GM19438 (cell line): ENCODE measurements at regions not wholly inside any gene's neighbourhood (a gene's known extent, or its start where the extent isn't known, plus 50 kb on each side); places are given as distances from the start of the nearest gene placed in this dataset.

Source experiments
- ATAC-seq: cut with Tn5 transposase; IDR thresholded peaks from one replicate; pipeline ENCODE4 v1.9.1; 2021; ENCODE audit warnings: low read depth; ENCODE audit not compliant: unreplicated experiment

DNA sequence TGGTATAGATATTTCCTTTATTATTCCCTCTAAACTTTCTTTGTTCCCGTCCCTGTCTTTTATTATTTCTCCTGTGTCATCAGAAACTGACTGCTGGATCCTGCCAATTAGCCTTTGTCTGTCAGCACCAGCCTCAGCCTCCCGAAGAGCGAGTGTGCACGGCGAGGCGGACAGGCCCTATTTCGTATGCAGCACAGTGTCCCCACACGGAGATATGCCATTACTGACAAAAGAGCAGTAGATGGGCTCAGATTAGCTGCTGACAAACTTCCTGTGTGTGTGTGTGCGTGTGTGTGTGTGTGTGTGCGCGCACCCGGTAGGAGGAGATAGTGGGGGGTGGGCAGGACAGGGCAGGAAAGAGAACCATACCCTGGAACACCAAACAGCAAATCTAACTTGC is 99.5 kb upstream of the ZFP64 start:
- ATAC-seq: no peak

DNA sequence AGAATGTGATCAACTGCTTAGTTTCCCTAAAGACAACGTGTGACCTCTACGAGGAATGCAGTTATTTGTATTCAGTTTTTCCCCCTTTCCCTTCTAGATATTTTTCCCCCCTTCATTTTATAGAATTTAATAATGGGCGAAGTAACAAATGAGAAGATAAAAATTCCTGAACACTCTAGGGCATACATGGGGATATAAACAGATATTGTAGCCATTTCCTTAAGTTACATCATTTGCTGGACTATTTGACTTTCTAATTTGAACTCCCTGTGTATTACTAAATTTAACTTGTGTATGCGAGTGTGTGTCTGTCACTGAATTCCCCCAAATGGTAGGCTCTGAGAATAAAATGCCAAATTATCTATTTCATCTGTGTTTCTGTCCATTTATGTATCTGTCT is 99.0 kb upstream of the ZFP64 start:
- ATAC-seq: no peak

DNA sequence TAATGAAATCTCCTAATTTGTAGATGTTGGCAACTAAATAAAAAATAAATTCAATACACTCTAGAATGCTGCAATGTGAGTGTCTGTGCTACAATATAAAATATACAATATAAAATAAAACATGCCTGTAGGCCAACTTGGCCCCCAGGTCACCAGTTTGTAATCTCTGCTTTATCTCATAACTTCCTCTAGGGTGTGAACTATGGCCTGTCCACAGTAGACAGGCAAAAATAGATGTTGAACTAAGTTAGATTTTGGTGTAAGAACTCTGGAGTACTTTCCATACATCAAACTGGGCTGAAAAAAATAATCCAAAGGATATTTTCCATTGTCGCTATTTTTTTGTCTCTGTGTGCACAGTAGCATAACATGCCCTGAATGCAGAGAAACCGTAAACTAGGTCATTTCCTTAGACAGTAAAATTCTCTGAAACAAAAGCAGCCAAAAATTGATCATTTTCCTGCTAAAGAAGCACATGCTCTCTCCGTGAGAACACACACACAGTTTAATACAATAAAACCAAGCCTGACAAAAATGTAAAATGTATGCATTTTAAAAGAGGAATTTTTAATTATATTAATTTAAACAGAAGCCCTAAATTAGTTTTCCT is 98.5 kb upstream of the ZFP64 start:
- no peak for ATAC-seq

DNA sequence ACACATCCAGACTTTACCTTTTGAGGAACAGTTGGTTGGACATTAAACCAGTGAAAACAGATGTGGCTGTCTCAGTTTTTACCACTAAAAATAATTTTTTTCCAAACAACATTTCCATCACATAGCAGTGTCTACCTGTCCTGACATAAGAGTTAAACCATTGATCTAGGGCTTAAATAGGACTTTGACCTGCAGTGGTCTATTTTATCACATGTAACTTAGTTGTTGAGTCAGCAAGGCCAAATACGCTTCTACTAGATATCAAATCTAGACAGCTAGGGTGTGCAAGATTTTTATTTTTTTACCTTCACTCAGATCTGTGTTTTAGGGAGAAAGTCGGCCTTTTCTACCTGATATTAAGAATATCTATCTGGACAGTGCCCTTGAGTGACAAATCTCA is 88.8 kb upstream of the ZFP64 start:
- ATAC-seq: no peak

DNA sequence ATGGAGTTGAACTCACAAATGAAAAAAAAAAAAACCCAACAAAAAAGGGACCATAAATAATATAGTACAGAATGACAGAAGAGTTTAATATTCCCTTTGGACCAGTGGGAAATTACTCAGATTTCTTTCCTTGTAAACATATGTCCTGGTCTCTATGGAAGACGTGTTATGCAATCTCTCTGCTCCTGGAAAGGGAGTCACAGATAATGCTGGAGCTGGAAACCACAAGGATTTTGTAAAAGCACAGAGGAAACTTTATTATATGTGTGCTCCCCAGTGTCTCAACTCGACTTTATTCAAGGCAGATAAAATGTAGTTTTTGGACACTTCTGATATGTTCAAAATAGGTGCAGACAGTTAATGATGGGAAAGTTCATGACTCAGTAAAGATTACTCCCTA is 88.1 kb upstream of the ZFP64 start:
- no peak for ATAC-seq

DNA sequence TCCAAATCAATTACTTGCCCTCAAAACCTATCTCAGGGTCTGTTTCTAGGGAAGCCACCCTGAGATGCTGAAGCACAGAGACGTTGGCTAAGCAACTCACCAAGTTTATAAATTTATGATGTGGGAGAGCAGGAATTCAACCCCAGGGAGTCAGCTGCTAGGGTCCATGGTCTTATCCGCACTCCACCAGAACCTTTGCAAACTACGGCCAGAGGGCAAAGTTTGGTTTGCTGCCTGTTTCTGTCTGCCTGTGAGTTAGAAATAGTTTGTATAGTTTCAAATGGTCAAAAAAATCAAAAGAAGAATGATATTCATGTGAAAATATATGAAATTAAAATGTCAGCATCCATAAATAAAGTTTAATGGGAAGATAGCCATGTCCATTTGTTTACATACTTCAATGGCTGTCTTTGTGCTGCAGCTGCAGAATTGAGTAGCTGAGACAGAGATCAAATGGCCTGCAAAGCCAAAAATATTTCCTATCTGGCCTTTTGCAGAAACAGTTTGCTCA is 83.7 kb upstream of the ZFP64 start:
- no peak for ATAC-seq

DNA sequence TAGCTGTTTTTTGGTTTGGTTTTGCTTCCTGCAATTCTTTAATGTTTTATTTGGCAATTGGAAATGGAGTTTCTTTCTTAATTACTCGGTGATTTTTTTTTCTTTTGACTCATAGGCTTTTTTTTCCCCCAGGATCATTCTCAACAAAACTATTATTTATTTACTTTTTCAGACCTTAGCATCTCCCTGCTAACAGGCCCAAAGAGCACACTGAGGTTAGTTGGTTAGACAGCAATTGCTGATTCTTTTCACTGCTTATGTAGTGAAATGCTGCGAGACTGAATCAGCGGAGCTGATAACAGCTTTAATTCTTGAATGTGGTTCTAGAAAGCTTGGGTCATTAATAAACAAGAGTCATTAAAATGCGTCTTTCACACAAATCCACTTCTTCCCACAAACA is 79.1 kb upstream of the ZFP64 start:
- no peak for ATAC-seq

DNA sequence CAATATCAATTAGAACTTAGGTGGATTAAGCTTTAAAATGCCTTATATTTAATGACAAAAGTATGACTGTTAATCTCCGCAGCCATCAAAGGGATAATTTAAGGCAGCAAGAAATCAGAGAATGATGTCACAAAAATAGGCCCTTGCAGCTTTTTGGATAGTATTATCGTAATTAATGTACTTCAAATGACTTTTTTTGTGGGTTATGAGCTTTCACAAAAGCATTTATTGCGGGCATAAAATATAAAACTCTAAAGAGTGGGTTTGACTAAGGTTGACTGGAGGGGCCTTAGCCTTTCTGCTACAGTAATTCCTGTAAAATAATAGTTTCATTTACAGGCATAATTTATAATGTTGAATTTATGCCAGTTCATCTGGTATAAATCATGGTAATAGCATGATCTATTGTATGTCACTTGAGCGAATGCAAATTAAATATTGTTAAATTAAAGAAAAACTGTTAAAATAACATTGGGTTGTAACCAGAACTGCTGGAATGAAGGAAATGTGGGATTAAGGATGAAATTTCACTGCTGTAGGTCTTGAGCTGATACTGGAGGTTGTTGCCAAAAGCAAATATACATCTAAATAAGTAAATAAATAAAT is 78.5 kb upstream of the ZFP64 start:
- ATAC-seq: no peak

DNA sequence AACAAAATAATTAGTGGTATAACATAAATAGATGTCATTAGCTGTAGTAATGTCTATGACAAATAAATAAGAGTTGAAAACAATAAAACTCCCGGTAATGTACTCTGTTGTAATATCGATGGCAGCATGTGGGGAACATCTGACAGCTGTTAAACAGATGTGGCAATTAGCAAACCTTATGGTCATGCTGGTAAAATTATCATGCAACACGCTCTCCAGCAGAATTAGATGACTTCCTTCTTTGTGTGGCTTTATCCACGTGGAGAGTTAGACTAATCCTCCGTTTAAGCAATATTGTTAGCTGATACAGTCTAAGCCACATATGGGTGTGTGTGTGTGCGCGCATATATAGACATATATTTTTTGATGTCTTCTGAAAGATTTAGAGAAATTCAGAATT is 77.7 kb upstream of the ZFP64 start:
- no peak for ATAC-seq

DNA sequence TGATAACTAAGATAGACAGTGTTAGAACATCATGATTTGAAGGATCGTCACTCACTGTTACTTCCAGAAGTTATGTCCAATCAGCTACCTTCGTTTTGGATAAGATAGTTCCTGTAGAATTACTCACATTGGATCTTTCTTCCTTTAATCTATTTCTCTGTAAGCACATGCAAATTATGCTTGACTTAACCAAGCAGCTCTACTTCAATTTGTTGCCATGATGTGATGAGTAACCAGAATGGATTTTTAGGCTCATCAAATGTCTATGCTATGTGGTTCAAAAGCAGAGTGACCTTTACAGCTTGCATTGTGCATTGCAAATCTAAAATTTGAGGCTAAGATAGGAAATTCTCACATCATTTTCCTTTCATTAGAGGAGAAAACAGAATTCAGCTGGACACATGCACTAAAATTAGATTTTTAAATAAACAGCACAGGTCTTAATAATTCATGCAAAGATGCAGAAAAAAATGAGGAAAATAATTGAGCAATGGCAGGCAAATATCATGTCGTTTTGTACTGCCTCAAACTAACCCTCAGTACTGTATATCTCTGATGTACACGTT is 76.7 kb upstream of the ZFP64 start:
- no peak for ATAC-seq

DNA sequence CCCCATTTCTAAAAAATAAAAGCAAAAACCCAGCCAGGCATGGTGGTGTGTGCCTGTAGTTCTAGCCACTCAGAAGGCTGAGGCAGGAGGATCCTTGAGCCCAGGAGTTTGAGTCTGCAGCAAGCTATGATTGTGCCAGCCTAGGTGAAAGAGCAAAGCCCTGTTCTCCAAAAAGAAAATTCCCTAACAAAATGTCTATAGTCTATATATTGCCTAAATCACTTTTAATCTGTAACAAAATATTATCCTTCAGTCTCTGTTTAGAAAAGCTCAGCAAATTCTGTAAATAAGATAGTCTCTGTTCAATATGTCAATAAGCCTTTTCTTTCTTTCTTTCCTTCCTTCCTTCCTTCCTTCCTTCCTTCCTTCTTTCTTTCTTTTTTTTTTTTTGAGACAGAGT is 75.8 kb upstream of the ZFP64 start:
- ATAC-seq: no peak

DNA sequence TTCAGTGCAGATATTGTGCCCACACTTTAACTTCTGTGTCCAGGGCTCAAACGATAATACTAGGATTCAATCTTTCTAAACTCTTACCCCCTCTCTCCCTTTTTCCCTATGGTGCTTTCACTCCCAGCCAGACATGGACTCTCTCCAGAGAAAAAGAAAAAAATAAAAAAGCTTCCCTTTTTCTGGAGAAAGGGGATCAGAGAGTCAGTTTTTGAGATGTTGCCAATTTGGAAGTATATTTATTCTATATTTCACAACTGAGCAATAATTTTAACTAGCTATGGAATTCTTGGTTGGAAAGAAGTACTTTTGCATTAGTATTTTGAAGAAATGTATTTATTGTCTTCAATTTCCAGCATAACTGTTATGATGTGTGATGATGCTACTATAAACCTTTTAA is 72.2 kb upstream of the ZFP64 start:
- no peak for ATAC-seq

DNA sequence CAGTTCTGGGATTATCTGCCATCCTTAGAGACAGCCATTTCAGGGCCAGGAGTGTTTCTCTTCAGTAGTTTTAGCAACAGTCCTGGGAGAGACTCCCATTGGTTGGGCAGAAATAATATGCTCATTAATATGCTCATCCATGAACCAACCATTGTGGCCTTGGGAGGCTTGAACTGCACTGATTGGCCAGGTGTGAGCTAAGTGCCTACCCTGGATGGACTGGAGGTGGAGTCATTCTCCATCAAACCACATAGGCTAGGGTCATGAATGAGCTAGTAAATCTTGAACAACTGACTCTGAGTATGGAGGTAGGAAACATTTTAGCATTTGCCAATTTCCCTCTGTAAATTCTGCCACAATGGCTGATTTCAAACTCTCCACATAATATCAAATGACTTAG is 70.2 kb upstream of the ZFP64 start:
- no peak for ATAC-seq

DNA sequence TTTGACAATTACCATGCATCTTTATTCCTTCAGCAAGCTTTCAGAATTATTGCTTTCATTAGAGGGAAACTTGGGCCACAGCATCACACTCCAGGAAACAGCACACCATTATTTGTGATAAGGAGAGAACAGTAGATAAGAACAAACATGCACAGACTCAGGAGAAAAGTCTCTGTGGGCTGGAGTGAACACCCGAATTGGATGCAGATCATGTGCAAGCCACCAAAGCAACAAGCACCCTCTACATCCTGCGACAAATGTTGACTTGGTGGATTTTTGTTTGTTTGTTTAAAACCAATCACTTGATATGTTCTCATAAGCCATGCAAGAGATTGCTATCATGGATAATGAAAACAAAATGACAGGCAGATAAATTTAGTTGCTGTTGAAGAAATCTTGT is 67.7 kb upstream of the ZFP64 start:
- no peak for ATAC-seq

DNA sequence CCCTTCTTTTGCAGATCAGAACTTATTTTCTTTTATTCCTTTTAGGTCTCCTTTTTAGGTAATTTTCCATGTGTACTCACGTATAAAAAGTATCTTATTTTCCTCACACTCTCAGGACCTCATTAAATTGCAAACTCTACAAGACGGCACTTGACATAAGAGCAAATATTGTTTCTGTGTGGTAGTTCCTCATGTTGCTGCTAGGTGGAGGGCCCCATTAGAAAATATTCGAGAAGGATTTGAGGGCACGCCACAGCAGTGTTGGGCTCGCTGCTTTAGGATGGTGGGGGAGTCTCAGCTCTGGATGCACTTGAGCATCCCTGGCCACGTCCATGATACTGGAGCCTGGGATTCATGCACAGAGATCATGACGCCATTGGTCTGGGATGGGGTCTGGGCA is 64.9 kb upstream of the ZFP64 start:
- no peak for ATAC-seq

DNA sequence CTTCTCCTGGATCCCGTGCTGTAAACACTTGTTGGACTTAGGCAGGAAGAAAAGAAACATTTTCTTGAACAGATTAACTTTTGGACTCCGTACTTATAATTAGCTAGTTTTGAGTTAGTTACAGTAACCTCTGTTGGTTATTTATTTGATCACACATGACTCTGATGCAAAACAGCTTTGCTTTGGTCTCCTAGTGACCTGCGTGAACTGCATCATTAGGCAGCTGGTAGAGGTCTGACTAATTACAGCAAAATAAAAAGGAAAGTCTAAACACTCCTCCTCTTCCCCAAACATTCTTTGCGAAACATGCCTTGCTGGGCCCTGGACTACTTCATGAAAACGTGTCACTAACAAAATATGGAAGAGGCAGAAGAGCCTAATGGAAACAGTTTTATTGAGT is 61.1 kb upstream of the ZFP64 start:
- ATAC-seq: no peak

DNA sequence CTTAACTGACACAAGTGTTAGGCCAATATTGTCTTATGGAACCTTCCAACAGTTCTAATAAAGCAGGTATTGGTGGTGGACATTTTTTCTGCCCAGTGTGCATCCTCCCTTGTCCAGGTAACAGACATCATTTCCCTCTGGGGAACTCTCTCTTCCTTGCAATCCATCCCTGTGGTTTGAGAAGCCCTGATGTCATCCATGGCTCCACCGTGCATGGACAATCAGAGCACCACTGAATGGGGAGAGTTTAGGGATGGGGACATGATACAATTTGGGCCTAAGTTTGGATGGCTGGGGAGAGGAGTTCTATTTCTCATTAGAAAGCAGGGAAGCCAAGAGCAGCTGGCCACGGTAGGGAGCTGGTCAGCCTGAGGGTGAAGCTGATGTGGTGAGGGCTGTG is 60.2 kb upstream of the ZFP64 start:
- ATAC-seq: no peak

DNA sequence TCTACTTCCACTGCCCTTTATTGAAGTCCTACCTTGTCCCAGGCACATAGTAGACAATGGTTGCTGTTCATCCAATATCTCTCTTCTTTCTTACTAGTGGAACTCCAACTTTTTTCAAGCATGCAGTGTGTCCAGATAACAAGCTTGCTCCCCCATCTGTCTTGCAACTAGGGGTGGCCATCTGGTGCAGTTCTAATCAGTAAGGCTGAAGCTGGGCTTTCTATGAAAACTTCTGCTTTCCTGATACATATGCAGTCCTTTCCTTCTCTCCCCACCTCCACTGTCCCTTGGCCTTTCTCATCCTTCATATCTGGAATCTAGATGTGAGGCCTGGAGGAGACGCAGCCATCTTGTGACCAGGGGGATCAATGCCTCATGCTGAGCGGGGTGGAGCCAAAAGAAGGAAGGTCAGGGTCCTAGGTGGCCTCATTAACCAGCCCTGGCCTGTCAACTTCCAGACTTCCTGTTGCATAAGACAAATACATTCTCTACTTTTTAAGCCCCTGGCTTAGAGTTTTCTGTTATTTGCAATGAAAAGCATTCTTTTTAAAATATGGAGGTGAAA is 59.6 kb upstream of the ZFP64 start:
- ATAC-seq: no peak

DNA sequence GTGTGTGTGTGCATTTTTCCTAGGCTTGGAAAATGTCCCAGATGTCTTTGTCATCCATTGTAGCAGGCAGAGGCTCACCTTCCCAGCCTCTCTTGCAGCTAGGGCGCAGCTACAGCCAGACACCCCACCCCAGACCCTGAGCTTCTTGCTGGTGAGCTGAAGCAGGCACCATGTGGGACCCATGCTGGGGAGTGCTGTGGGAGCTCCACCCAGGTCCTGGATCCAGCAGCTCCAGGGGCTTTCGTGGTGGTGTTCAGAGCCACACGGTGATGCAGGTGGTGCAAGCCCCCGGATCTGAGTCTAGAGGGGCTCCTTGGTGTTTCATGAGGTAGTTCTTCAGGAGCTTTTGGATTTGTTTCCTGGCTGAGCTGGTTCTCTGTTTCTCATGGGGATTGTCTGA is 56.0 kb upstream of the ZFP64 start:
- ATAC-seq: no peak

DNA sequence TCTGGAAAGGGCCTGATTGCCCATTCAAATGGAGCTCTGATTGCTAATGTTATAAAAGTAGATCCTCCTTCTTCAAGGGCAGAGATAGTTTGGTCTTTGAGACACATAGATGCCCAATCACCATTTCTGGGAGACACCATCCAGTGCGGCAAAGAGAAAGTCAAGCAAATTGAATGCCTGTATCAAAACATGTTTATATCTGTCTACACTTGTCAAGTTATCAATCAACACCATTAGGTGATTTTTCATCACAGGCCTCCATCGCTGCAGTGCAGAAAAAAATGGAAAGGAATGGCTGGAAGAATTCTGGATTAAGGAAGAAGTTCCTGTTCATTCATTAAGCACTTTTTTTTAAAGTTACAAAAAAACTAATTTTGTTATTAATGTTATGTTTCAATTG is 54.8 kb upstream of the ZFP64 start:
- ATAC-seq: no peak

DNA sequence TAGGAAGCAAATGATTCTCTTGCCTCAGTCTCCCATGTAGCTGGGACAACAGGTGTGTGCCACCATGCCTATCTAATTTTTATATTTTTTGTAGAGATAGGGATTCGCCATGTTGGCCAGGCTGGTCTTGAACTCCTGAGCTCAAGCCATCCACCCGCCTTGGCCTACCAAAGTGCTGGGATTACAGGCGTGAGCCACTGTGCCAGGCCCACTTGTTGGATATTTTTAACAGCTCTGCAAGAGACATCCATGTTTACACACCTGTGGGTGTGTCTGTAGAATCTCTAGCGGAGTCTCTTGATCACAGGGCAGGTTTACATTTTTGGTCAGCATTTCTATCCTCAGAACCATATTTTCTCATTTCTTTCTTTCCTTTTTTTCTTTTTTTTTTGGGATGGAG is 53.1 kb upstream of the ZFP64 start:
- no peak for ATAC-seq
